H9 (cell line): ENCODE measurements at regions not wholly inside any gene's neighbourhood (a gene's known extent, or its start where the extent isn't known, plus 50 kb on each side); places are given as distances from the start of the nearest gene placed in this dataset.

Experiments used
- DNase-seq: peaks from one replicate; pipeline ENCODE4 v3.0.0-alpha.2; 2017
- H2AFZ ChIP-seq: one replicate; pipeline ENCODE4 v1.6.1; 2013; ENCODE audit warnings: mild to moderate bottlenecking, low read length, control low read depth, moderate library complexity
- H2AK5ac ChIP-seq: 2 replicates; pipeline ENCODE4 v1.6.1; 2013; ENCODE audit warnings: low read length, control low read depth, mixed read lengths; ENCODE audit not compliant: insufficient read length
- H2BK120ac ChIP-seq: one replicate; pipeline ENCODE4 v1.6.1; 2013; ENCODE audit warnings: low read depth, mild to moderate bottlenecking, low read length, control low read depth, inconsistent platforms; ENCODE audit not compliant: poor library complexity, severe bottlenecking
- H2BK12ac ChIP-seq: 2 replicates; pipeline ENCODE4 v1.6.1; 2013; ENCODE audit warnings: low read length, control low read depth, mixed read lengths, low read depth; ENCODE audit not compliant: insufficient read length
- H2BK15ac ChIP-seq: 2 replicates; pipeline ENCODE4 v1.6.1; 2013; ENCODE audit warnings: low read depth, low read length, control low read depth
- H2BK20ac ChIP-seq: one replicate; pipeline ENCODE4 v1.6.1; 2013; ENCODE audit warnings: low read depth, mild to moderate bottlenecking, low read length, control low read depth, inconsistent platforms; ENCODE audit not compliant: poor library complexity, severe bottlenecking
- H2BK5ac ChIP-seq: 2 replicates; pipeline ENCODE4 v1.6.1; 2013; ENCODE audit warnings: low read length, control low read depth, mixed read lengths; ENCODE audit not compliant: insufficient read length
- H3K14ac ChIP-seq: 2 replicates; pipeline ENCODE4 v1.6.1; 2013; ENCODE audit warnings: low read length, control low read depth; ENCODE audit not compliant: insufficient read depth
- H3K18ac ChIP-seq: 2 replicates; pipeline ENCODE4 v1.6.1; 2013; ENCODE audit warnings: low read depth, mild to moderate bottlenecking, mixed read lengths, low read length, control low read depth; ENCODE audit not compliant: insufficient read length
- H3K23ac ChIP-seq: 2 replicates; pipeline ENCODE4 v1.6.1; 2013; ENCODE audit warnings: low read length, control low read depth, mixed read lengths, low read depth; ENCODE audit not compliant: insufficient read length
- H3K23me2 ChIP-seq: 2 replicates; pipeline ENCODE4 v1.6.1; 2013; ENCODE audit warnings: low read depth, mild to moderate bottlenecking, mixed read lengths, low read length, control low read depth; ENCODE audit not compliant: insufficient read length, poor library complexity, severe bottlenecking
- H3K27ac ChIP-seq: 2 replicates; pipeline ENCODE4 v1.5.1; 2013; ENCODE audit warnings: low read length, control low read depth, mixed read lengths, low read depth; ENCODE audit not compliant: insufficient read length
- H3K27me3 ChIP-seq: 2 replicates; pipeline ENCODE4 v1.6.1; 2013; ENCODE audit warnings: low read length, control low read depth, inconsistent platforms; ENCODE audit not compliant: insufficient read depth
- H3K4ac ChIP-seq: 2 replicates; pipeline ENCODE4 v1.6.1; 2013; ENCODE audit warnings: low read depth, mild to moderate bottlenecking, control low read depth, inconsistent platforms, low read length, moderate library complexity
- H3K4me1 ChIP-seq: 2 replicates; pipeline ENCODE4 v1.6.1; 2013; ENCODE audit warnings: low read length, control low read depth, inconsistent platforms; ENCODE audit not compliant: insufficient read depth
- H3K4me2 ChIP-seq: 2 replicates; pipeline ENCODE4 v1.6.1; 2013; ENCODE audit warnings: low read length, control low read depth, mixed read lengths; ENCODE audit not compliant: insufficient read length, insufficient read depth
- H3K56ac ChIP-seq: 2 replicates; pipeline ENCODE4 v1.6.1; 2013; ENCODE audit warnings: low read depth, mild to moderate bottlenecking, mixed read lengths, low read length, control low read depth; ENCODE audit not compliant: insufficient read length
- H3K79me1 ChIP-seq: 2 replicates; pipeline ENCODE4 v1.6.1; 2013; ENCODE audit warnings: low read depth, mild to moderate bottlenecking, moderate library complexity, low read length, control low read depth, inconsistent platforms; ENCODE audit not compliant: insufficient read depth, poor library complexity, severe bottlenecking
- H3K79me2 ChIP-seq: 2 replicates; pipeline ENCODE4 v1.6.1; 2013; ENCODE audit warnings: low read length, control low read depth, inconsistent platforms; ENCODE audit not compliant: insufficient read depth
- H3K9ac ChIP-seq: 2 replicates; pipeline ENCODE4 v1.6.1; 2013; ENCODE audit warnings: low read length, control low read depth, mixed read lengths; ENCODE audit not compliant: insufficient read length; ENCODE audit errors: extremely low read depth
- H3K9me3 ChIP-seq: one replicate; pipeline ENCODE4 v1.6.1; 2013; ENCODE audit warnings: low read depth, low read length, inconsistent platforms; ENCODE audit not compliant: control insufficient read depth
- H3T11ph ChIP-seq: one replicate; pipeline ENCODE4 v1.6.1; 2013; ENCODE audit warnings: mild to moderate bottlenecking, low read length, control low read depth, inconsistent platforms
- H4K20me1 ChIP-seq: one replicate; pipeline ENCODE4 v1.6.1; 2013; ENCODE audit not compliant: control insufficient read depth, insufficient read length, insufficient read depth
- H4K5ac ChIP-seq: 2 replicates; pipeline ENCODE4 v1.6.1; 2013; ENCODE audit warnings: low read depth, mild to moderate bottlenecking, mixed read lengths, low read length, control low read depth; ENCODE audit not compliant: insufficient read length
- H4K8ac ChIP-seq: replicated peaks from 2 replicates; pipeline ENCODE4 v1.6.1; 2013; ENCODE audit warnings: low read length, control low read depth, mixed read lengths, low read depth; ENCODE audit not compliant: insufficient read length
- H4K91ac ChIP-seq: 2 replicates; pipeline ENCODE4 v1.6.1; 2013; ENCODE audit warnings: low read depth, mild to moderate bottlenecking, moderate library complexity, mixed read lengths, low read length, control low read depth; ENCODE audit not compliant: insufficient read length
- H3K27ac Mint-ChIP-seq, 3 experiments: 2 replicates in 2 of 3; 3 replicates in 1 of 3; pipeline ENCODE4 v1.8.0; 2020 to 2021; ENCODE audit warnings: mixed read lengths in 3 of 3, mild to moderate bottlenecking in 1 of 3, moderate library complexity in 1 of 3
- H3K27me3 Mint-ChIP-seq: 2 replicates; pipeline ENCODE4 v1.8.0; 2021; ENCODE audit warnings: low read depth, mild to moderate bottlenecking, moderate library complexity, mixed read lengths
- H3K36me3 Mint-ChIP-seq, 3 experiments: 2 replicates in 2 of 3; 3 replicates in 1 of 3; pipeline ENCODE4 v1.8.0; 2020 to 2021; ENCODE audit warnings: low read depth in 3 of 3, mixed read lengths in 3 of 3; ENCODE audit not compliant: insufficient read depth in 1 of 3
- H3K4me1 Mint-ChIP-seq, 2 experiments: 2 replicates each; pipeline ENCODE4 v1.8.0; 2020; ENCODE audit warnings: mixed read lengths in 2 of 2
- H3K4me3 Mint-ChIP-seq, 2 experiments: 2 replicates in 1 of 2; 3 replicates in 1 of 2; pipeline ENCODE4 v1.8.0; 2020 to 2021; ENCODE audit warnings: mild to moderate bottlenecking in 2 of 2, mixed read lengths in 2 of 2, moderate library complexity in 1 of 2
- H3K9me3 Mint-ChIP-seq, 2 experiments: 2 replicates in 1 of 2; 3 replicates in 1 of 2; pipeline ENCODE4 v1.8.0; 2020; ENCODE audit warnings: mild to moderate bottlenecking in 2 of 2, mixed read lengths in 2 of 2, moderate library complexity in 1 of 2
- WGBS: extraction: QIAGEN DNeasy Blood & Tissue Kit; methylation state at CpG from one replicate; pipeline ENCODE4 v1.1.7; 2013; ENCODE audit warnings: missing lambda C conversion rate, low lambda C conversion rate, mixed read lengths; ENCODE audit not compliant: insufficient read length; ENCODE audit errors: extremely low coverage; 5-methylcytosine and 5-hydroxymethylcytosine counted together
- TF ChIP-seq, protein P1 (sequence below): fragments of 200-600 bp; sonication (generic); conservative IDR thresholded peaks from 3 replicates; pipeline ENCODE4 v1.8.0; 2021; ENCODE audit warnings: antibody characterized with exemption, mild to moderate bottlenecking

DNA sequence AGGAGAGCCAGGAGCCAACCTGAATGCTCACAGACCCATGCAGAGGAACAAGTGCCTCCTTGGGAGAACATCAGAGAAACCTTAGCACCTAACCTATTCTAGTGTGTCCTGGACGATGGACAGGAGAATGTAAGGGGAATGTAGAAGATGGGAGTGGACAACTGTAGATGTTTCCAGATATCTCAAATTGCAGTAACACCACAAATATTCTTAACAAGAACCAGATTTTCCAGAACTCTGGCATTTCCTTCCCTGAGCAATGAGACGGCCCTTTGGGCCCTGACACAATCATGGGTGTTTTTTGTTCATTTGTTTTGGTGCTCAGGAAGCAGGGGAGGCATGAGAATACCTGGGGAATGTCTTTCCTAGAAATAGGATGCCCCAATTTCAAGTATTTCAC is 196.1 kb upstream of the PRSS1 start:
- Histone ChIP-seq H3K4ac (no peak overlapping the region), H3T11ph (no peak overlapping the region), H4K8ac (no peak overlapping the region), H3K27me3 (no peaks in the 10 kb centered on the region), H2BK15ac (no peak overlapping the region), H3K79me2 (no peaks in the 10 kb centered on the region), H4K91ac (no peak overlapping the region), H2BK120ac (no peak overlapping the region), H3K9ac (no peak overlapping the region), H2BK20ac (no peak overlapping the region), H3K23me2 (no peaks in the 10 kb centered on the region), H4K20me1 (no peaks in the 10 kb centered on the region), H3K27ac (no peak overlapping the region), H2BK5ac (no peak overlapping the region), H3K18ac (no peak overlapping the region), H3K14ac (no peak overlapping the region), H3K9me3 (no peaks in the 10 kb centered on the region), H2AFZ (no peak overlapping the region), H3K4me2 (no peak overlapping the region), H3K23ac (no peak overlapping the region), H3K79me1 (no peaks in the 10 kb centered on the region), H3K56ac (no peak overlapping the region), H2BK12ac (no peak overlapping the region), H2AK5ac (no peak overlapping the region), H3K4me1 (no peaks in the 10 kb centered on the region), H4K5ac (no peak overlapping the region)
- H3K27me3 Mint-ChIP-seq, result no peaks in the 10 kb centered on the region
- TF ChIP-seq, protein P1, sequence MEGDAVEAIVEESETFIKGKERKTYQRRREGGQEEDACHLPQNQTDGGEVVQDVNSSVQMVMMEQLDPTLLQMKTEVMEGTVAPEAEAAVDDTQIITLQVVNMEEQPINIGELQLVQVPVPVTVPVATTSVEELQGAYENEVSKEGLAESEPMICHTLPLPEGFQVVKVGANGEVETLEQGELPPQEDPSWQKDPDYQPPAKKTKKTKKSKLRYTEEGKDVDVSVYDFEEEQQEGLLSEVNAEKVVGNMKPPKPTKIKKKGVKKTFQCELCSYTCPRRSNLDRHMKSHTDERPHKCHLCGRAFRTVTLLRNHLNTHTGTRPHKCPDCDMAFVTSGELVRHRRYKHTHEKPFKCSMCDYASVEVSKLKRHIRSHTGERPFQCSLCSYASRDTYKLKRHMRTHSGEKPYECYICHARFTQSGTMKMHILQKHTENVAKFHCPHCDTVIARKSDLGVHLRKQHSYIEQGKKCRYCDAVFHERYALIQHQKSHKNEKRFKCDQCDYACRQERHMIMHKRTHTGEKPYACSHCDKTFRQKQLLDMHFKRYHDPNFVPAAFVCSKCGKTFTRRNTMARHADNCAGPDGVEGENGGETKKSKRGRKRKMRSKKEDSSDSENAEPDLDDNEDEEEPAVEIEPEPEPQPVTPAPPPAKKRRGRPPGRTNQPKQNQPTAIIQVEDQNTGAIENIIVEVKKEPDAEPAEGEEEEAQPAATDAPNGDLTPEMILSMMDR, result no peak
- no peak overlapping the region for H3K4me3 Mint-ChIP-seq
- no peaks in the 10 kb centered on the region for H3K9me3 Mint-ChIP-seq
- H3K27ac Mint-ChIP-seq, result no peak overlapping the region
- DNase-seq, result no peak
- no peaks in the 10 kb centered on the region for H3K36me3 Mint-ChIP-seq
- peaks cover 5 to 7% of the 10 kb centered on the region in 2 experiments; a peak in 3 of 4 replicates for H3K4me1 Mint-ChIP-seq
- WGBS, result no CpG with 5 or more reads among the region's 2 CpGs
